ENCODE measurements at regions not wholly inside any gene's neighbourhood (a gene's known extent, or its start where the extent isn't known, plus 50 kb on each side); places are given as distances from the start of the nearest gene placed in this dataset.

DNA sequence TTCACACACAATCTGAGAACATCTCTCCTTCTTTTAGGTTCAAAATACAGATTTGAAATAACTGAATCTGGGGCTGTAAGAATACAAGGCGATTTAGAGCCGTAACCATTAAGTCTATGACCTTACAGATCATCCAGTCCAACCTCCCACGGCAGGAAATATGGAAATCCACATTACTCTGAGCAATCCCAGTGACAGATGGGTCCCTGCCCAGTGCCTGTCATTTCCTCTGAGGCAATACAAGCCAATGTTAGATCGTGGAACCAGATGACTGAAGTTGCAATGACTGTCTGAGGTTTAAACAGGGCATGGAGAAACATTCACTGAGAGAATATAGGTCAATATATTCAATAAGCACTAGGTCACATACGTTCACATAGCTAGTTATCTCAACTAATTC is 77.4 kb upstream of the OR5AK2 start:
- CTCF ChIA-PET = no interaction called here
- no peak for TF ChIP-seq SUZ12 (IDR thresholded peaks at IDR 0.05)
- DNase-seq (ENCODE audit: extremely low spot score) = no peak
- POLR2A ChIA-PET = no interaction called here

DNA sequence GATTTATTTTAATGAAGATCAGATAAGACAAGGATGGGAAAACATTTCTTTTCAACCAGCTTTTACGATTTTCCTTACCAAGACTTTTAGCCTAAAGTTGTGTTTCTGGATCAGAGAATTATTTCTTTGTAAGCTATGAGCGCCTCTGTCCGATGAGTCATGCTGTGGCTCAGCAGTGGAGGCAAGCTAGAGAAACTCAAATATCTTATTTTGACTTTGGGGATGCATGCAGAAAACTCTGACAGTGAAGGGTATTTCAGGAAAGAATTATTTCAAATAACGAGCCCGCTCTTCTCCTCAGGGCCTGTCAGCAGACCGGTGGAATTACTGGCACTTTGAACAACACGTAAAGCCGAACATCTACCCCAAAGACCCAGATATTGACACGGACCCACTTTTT is 77.9 kb upstream of the OR5AK2 start:
- TF ChIP-seq LEF1 (IDR thresholded peaks at IDR 0.05; ENCODE audit: borderline replicate concordance) (no peak), FOXA1 (IDR thresholded peaks at IDR 0.05) (no peak), ZNF384 (IDR thresholded peaks at IDR 0.05) (no peak), ARNT (IDR thresholded peaks at IDR 0.05) (no peak), FOXM1 (IDR thresholded peaks at IDR 0.05; ENCODE audit: borderline replicate concordance) (no peak)
- ChIA-PET POLR2A (no interaction called here), CTCF (no interaction called here)
- DNase-seq (ENCODE audit: extremely low spot score) = no peak

DNA sequence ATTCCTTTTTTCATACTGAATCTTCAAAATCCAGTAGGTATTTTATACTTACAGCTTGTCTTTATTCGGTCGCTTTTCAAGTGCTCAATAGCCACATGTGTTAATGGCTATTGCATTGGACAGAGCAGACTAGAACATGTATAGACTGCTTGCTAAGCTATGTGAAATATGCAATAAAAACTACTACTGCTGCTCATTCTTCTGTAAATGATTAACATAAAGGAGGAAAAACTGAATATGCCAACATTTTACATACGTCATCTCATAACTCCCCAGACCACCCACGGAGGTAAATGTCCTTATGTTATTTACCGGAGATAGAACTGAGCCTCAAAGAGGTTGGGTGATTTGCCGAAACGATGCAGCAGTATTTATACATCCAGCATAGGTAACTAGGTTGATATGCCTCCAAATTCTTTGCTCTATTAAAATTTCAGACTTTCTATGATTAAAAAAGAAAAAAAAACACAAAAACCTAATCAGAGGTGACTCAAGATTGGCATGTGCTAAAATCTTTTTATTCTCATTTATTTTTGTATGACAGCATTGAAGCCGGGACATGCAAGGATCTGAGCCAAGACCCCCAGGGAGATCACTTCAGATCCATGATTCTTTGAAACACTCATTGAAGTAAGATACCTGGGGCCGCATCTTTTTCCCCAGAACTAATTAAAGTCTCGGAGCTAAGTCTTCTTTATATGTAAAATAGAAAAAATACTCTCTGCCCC is 78.5 kb upstream of the OR5AK2 start:
- ChIA-PET POLR2A (no interaction called here), CTCF (no interaction called here)
- TF ChIP-seq ARNT (IDR thresholded peaks at IDR 0.05) = no peak
- no peak for TF ChIP-seq FOXK2 (IDR thresholded peaks at IDR 0.05)
- TF ChIP-seq ELF4 (IDR thresholded peaks at IDR 0.05) = no peak
- no peak for TF ChIP-seq HDGF (IDR thresholded peaks at IDR 0.05; ENCODE audit: borderline replicate concordance)
- no peak for TF ChIP-seq FOXA1 (IDR thresholded peaks at IDR 0.05)
- no peak for TF ChIP-seq NFRKB (IDR thresholded peaks at IDR 0.05)
- TF ChIP-seq CTBP1 (IDR thresholded peaks at IDR 0.05; ENCODE audit: borderline replicate concordance) = no peak
- TF ChIP-seq BHLHE40 (IDR thresholded peaks at IDR 0.05; ENCODE audit: borderline replicate concordance) = no peak
- TF ChIP-seq SUZ12 (IDR thresholded peaks at IDR 0.05) = no peak
- no peak for TF ChIP-seq LEF1 (IDR thresholded peaks at IDR 0.05; ENCODE audit: borderline replicate concordance)
- no peak for TF ChIP-seq L3MBTL2 (conservative IDR thresholded peaks at IDR 0.05)
- TF ChIP-seq TARDBP (IDR thresholded peaks at IDR 0.05) = no peak
- TF ChIP-seq ZNF384 (IDR thresholded peaks at IDR 0.05) = no peak
- TF ChIP-seq, protein P1, sequence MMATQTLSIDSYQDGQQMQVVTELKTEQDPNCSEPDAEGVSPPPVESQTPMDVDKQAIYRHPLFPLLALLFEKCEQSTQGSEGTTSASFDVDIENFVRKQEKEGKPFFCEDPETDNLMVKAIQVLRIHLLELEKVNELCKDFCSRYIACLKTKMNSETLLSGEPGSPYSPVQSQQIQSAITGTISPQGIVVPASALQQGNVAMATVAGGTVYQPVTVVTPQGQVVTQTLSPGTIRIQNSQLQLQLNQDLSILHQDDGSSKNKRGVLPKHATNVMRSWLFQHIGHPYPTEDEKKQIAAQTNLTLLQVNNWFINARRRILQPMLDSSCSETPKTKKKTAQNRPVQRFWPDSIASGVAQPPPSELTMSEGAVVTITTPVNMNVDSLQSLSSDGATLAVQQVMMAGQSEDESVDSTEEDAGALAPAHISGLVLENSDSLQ (IDR thresholded peaks at IDR 0.05) = no peak
- TF ChIP-seq SP1 (IDR thresholded peaks at IDR 0.05) = no peak
- TF ChIP-seq FOXM1 (IDR thresholded peaks at IDR 0.05; ENCODE audit: borderline replicate concordance) = no peak
- no peak for DNase-seq (ENCODE audit: extremely low spot score)

DNA sequence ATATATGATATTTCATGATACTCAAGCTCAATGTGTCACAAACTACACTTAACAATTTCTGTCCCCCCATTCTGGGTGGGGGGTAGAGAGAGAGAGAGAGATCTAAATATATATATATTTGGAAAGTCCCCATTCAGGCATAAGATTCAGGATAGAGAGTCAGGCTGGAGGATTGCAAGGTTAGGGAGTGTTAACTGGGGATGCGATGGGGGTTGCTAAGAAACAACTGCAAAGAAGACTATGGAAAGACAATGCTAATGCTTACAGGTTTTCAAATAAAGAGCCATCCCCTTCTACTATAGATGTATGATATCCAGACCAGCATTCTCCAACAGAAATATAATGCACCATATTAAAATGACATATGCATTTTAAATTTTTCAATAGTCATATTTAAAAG is 79.2 kb upstream of the OR5AK2 start:
- POLR2A ChIA-PET = no interaction called here

DNA sequence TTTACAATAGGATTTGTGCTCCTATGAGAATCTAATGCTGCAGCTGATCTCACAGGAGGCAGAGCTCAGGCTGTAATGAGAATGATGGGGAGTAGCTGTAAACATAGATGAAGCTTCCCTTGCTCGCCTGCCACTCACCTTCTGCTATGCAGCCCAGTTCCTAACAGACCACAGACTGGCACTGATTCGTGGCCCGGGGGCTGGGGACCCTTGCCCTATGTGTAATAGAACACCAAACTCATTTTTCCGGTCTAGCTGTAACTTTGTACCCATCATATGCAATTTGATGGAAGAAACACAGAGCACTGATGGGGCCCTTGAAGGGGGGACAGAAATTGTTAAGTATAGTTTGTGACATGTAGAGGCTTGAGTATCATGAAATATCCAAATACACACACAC is 79.6 kb upstream of the OR5AK2 start:
- CTCF ChIA-PET = interaction anchor here (0.8 kb wide), 1 partner anchor 199 kb away, joined by 3 read pairs; no protein-coding TSS in a partner anchor
- TF ChIP-seq ZNF384 (IDR thresholded peaks at IDR 0.05) (no peak), HDGF (IDR thresholded peaks at IDR 0.05; ENCODE audit: borderline replicate concordance) (no peak), FOXA1 (IDR thresholded peaks at IDR 0.05) (no peak), CTBP1 (IDR thresholded peaks at IDR 0.05; ENCODE audit: borderline replicate concordance) (no peak), SP1 (IDR thresholded peaks at IDR 0.05) (no peak), FOXM1 (IDR thresholded peaks at IDR 0.05; ENCODE audit: borderline replicate concordance) (no peak), NFRKB (IDR thresholded peaks at IDR 0.05) (no peak), TARDBP (IDR thresholded peaks at IDR 0.05) (no peak), BHLHE40 (IDR thresholded peaks at IDR 0.05; ENCODE audit: borderline replicate concordance) (no peak), L3MBTL2 (conservative IDR thresholded peaks at IDR 0.05) (no peak), SUZ12 (IDR thresholded peaks at IDR 0.05) (no peak)
- TF ChIP-seq, protein P1 (IDR thresholded peaks at IDR 0.05) = no peak
- DNase-seq (ENCODE audit: extremely low spot score) = no peak
- POLR2A ChIA-PET = no interaction called here

More for the DNA sequence above, 79.2 kb upstream of the OR5AK2 start:
- no peak for TF ChIP-seq NFRKB (IDR thresholded peaks at IDR 0.05)
- TF ChIP-seq FOXA1 (IDR thresholded peaks at IDR 0.05) = no peak
- TF ChIP-seq ARNT (IDR thresholded peaks at IDR 0.05) = no peak
- TF ChIP-seq FOXM1 (IDR thresholded peaks at IDR 0.05; ENCODE audit: borderline replicate concordance) = no peak
- TF ChIP-seq ELF4 (IDR thresholded peaks at IDR 0.05) = no peak
- no peak for TF ChIP-seq ZNF384 (IDR thresholded peaks at IDR 0.05)
- no peak for TF ChIP-seq HDGF (IDR thresholded peaks at IDR 0.05; ENCODE audit: borderline replicate concordance)
- TF ChIP-seq CTBP1 (IDR thresholded peaks at IDR 0.05; ENCODE audit: borderline replicate concordance) = no peak
- TF ChIP-seq FOXK2 (IDR thresholded peaks at IDR 0.05) = no peak
- TF ChIP-seq BHLHE40 (IDR thresholded peaks at IDR 0.05; ENCODE audit: borderline replicate concordance) = no peak
- no peak for TF ChIP-seq LEF1 (IDR thresholded peaks at IDR 0.05; ENCODE audit: borderline replicate concordance)
- no peak for TF ChIP-seq SP1 (IDR thresholded peaks at IDR 0.05)
- TF ChIP-seq TARDBP (IDR thresholded peaks at IDR 0.05) = no peak
- CTCF ChIA-PET = no interaction called here
- no peak for DNase-seq (ENCODE audit: extremely low spot score)

DNA sequence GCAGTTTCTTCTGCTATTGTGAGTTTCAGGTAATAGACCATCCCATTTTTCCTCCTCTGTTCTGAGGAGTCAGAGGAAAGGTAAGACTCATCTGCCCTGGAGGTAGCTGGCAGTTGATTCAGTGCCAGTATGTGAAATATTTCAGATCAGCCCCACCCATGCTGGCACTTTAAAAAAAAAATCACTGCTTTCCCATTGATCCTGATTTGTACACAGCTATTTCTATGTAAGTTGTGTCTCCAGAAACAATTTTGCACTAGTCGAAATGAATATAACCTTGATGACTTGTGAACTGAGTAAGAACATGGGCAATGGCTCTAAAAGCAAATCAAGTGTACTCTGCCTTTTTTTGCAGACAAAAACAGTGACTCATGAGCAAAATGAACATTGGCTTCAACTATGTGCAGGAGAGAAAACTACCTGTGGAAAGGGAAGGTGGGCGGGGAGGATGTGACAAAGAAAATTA is 82.0 kb upstream of the OR5AK2 start:
- no peak for DNase-seq (ENCODE audit: extremely low spot score)
- CTCF ChIA-PET = no interaction called here
- POLR2A ChIA-PET = no interaction called here
- TF ChIP-seq ARNT (IDR thresholded peaks at IDR 0.05) = no peak
- TF ChIP-seq, protein P1 (IDR thresholded peaks at IDR 0.05) = no peak
- no peak for TF ChIP-seq TARDBP (IDR thresholded peaks at IDR 0.05)
- TF ChIP-seq SP1 (IDR thresholded peaks at IDR 0.05) = no peak
- no peak for TF ChIP-seq BHLHE40 (IDR thresholded peaks at IDR 0.05; ENCODE audit: borderline replicate concordance)
- TF ChIP-seq CTBP1 (IDR thresholded peaks at IDR 0.05; ENCODE audit: borderline replicate concordance) = no peak
- TF ChIP-seq LEF1 (IDR thresholded peaks at IDR 0.05; ENCODE audit: borderline replicate concordance) = no peak
- TF ChIP-seq L3MBTL2 (conservative IDR thresholded peaks at IDR 0.05) = no peak
- TF ChIP-seq ELF4 (IDR thresholded peaks at IDR 0.05) = no peak
- no peak for TF ChIP-seq FOXM1 (IDR thresholded peaks at IDR 0.05; ENCODE audit: borderline replicate concordance)
